GM20000 (cell line): ENCODE measurements at regions not wholly inside any gene's neighbourhood (a gene's known extent, or its start where the extent isn't known, plus 50 kb on each side); places are given as distances from the start of the nearest gene placed in this dataset.

Experiments
- DNase-seq: peaks from one replicate; pipeline ENCODE4 v3.0.0; 2012; ENCODE audit warnings: low spot score
- TF ChIP-seq, protein P1 (sequence below): IDR thresholded peaks from 2 replicates; pipeline ENCODE4 v1.5.1; 2012; ENCODE audit warnings: mild to moderate bottlenecking, control low read depth; ENCODE audit errors: extremely low read depth, missing control alignments

DNA sequence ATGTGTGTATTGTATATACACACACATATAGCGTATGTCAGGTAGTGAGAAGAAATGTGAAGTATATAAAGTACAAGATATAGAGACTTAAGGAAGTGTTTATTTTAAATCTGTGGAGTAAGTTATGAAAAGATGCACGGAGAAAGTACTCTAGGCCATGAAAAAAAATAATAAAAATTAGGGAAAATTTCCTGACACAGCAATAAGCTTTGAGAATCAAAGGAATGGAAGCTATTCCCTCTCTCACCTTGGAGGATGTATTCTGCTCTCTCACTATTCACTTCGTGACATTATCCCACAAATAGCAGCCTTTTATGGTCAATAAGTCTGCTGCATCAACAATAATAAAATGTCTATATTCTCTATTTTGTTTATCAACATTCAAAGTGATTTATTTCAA is 700.4 kb upstream of the RGS18 start:
- DNase-seq: no peak
- TF ChIP-seq, protein P1, sequence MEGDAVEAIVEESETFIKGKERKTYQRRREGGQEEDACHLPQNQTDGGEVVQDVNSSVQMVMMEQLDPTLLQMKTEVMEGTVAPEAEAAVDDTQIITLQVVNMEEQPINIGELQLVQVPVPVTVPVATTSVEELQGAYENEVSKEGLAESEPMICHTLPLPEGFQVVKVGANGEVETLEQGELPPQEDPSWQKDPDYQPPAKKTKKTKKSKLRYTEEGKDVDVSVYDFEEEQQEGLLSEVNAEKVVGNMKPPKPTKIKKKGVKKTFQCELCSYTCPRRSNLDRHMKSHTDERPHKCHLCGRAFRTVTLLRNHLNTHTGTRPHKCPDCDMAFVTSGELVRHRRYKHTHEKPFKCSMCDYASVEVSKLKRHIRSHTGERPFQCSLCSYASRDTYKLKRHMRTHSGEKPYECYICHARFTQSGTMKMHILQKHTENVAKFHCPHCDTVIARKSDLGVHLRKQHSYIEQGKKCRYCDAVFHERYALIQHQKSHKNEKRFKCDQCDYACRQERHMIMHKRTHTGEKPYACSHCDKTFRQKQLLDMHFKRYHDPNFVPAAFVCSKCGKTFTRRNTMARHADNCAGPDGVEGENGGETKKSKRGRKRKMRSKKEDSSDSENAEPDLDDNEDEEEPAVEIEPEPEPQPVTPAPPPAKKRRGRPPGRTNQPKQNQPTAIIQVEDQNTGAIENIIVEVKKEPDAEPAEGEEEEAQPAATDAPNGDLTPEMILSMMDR: no peak

DNA sequence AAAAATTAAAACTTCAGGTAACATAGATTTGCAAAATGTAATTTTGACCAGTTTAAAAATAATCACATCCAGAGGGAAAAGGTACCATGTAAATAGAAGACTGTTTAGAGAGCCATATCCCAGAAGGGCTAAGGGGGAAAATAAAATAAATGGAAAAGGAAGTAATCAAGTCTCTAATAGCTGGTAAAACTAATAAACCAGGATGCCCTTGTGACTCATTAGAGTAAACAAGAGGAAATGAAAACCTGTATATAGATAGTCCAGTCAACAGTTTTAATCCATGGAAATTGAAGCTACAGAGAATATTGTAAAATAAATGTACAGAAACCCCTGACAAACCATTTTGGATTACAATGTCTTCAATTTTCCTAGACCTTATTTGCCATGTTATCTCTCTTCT is 698.0 kb upstream of the RGS18 start:
- TF ChIP-seq, protein P1: no peak
- DNase-seq: no peak

DNA sequence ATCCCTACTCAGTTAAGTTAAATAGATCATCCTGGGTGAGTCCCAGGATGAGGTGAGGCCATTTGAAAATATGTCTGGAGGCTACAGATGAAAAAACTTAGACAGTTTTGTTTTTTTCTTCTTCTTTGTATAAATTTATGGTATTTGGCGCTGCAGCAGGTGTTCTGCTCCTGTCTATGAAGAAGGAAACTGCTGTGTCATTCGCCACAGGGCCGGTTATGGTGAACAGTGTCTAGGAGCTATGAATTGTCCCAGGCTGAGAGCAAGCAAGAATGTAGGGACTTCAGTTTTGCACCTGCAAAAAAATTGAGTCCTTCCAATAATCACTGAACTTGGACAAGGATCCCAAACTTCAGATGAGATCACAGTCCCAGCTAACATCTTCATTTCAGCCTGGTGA is 674.3 kb upstream of the RGS18 start:
- no peak for DNase-seq
- TF ChIP-seq, protein P1: no peak

GRCh38 chr1:191490303-191490702 is 668.0 kb upstream of the RGS18 start:
- DNase-seq: no peak
- TF ChIP-seq, protein P1: no peak

DNA sequence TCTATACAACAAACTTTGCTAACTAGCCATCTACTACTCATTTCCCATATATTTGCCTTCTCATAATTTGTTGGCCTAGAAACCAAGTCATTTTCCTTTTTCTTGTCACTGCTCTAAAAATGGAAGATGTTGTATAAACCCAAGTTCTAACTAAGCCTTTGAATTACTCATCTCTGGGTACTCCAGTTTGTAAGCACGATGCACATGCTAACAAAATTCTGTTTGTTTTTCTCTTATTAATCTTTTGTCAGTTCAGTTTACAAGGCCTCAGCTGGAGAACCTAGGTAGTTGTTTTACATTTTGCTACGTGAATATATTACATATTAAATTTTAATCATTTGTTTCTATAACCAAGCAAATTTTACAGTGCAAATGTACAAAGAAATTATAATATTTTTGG is 663.2 kb upstream of the RGS18 start:
- TF ChIP-seq, protein P1: no peak
- no peak for DNase-seq

DNA sequence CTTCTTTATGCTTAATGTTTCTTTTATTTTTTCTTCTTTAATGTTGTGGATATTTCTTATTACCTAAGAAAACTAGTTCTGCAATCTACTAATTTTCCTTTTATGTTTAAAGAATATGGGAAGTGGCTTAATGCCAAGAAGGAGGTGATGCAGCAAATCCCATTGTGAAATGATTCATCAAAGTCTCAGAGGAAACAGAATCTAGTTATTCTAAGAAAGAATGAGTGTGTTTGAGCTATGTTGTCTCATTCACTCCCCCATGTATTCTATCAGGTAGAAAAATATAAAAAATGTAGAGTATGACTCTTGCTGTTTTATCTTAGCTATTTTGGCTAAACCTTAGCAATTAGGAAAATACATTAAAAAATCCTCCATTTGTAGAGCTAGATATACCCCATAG is 659.9 kb upstream of the RGS18 start:
- DNase-seq: no peak
- TF ChIP-seq, protein P1: no peak

- no peak for DNase-seq
- TF ChIP-seq, protein P1: no peak
Measured at GRCh38 chr1:191498825-191499224, 659.4 kb upstream of the RGS18 start.
